ENCODE measurements at regions not wholly inside any gene's neighbourhood (a gene's known extent, or its start where the extent isn't known, plus 50 kb on each side); places are given as distances from the start of the nearest gene placed in this dataset.
"Not testable (repeated sequence)": the region's sequence is repeated elsewhere in the genome, so short reads cannot be mapped to it uniquely, and the experiment has no call there.

DNA sequence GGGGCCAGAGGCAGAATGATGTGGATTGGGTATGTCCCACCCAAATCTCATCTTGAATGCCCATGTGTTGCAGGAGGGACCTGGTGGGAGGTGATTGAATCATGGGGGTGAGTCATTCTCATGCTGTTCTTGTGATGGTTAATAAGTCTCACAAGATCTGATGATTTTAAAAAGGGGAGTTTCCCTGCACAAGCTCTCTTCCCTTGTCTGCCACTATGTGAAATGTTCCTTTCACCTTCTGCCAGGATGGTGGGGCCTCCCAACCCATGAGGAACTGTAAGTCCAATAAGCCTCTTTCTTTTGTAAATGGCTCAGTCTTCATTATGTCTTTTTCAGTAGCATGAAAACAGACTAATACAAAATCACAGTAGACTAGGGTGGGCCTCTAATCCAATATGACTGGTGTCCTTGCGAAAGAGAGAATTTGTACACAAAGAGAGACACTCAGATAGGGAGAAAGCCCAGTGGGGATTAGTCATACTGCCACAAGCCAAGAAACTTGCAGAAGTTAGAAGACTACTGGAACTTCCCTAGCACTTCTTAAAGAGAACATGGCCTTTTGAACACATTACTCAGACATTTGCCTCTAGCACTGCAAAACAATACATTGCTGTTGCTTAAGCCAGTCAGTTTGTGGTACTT lies 68.4 kb downstream of the ANXA1 start:
- DNase-seq, result no peak

DNA sequence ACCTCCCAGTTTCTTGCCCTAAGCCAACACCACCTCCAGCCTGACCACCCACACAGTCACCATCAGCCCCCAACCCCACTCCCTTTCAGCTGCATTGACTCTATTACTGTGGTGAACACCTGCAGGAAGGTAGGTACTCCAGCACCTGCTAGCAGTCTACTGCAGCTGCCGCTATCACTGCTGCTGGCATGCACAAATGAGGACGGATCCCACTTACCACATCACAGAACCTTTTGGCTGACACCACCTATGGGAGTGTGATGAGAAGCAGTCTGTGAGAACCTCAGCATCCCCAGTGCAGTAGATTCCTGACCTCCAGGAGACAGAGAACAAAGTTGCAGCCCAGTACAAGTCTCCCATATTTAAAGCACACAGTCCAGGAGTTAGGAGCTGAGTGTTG lies 71.9 kb downstream of the ANXA1 start:
- no peak for DNase-seq

DNA sequence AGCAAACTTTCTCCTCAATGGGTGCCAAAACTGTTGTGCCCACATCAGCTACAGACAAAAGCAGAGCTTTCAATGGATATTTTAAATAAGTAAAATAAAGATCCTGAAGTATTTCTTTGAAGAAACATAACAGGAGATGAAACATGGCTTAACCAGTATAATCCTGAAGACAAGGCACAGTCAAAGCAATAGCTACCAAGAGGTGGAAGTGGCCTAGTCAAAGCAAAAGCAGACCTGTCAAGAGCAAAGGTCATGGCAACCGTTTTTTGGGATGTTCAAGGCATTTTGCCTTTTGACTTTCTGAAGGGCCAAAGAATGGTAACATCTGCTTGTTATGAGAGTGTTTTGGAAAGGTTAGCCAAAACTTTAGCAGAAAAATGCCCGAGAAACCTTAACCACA lies 77.9 kb downstream of the ANXA1 start:
- no peak for DNase-seq

DNA sequence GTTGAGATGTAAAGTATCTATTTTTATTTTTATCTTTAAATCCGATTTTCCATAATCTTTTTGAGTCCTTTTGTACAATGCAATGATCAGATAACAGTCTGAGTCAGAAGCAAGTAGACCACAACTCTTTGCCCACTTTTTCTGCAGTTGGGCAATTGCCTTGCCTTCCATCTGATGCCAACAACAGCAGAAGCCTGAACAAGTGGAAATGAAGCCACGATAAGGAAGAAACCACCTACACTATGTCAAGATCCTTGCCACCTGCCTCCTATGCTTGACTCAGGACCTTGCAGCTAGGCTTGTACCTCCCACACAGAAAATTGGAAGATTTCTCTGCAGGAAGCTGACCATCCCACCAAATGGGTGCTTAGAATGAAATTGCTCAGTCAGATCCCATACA lies 78.6 kb downstream of the ANXA1 start:
- no peak for DNase-seq

DNA sequence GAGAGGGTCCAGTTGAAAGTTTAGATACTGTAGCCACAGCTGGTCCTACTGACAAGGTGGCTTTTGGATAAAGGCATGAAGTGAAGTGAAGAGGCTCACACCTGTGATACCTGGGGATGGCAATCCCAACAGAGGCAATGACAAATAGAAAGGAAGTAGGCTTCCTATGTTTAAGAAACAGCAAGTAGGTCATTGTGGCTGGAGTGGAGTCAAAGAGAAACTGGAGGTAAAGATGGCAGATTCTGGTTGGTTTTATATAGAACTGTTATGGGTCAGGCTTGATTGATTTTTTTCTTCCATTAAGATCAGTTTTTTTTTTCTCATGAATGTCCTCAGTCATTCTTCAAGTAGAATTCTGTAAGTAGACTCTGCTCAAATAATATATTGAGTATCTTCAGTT lies 79.5 kb downstream of the ANXA1 start:
- DNase-seq, result no peak

DNA sequence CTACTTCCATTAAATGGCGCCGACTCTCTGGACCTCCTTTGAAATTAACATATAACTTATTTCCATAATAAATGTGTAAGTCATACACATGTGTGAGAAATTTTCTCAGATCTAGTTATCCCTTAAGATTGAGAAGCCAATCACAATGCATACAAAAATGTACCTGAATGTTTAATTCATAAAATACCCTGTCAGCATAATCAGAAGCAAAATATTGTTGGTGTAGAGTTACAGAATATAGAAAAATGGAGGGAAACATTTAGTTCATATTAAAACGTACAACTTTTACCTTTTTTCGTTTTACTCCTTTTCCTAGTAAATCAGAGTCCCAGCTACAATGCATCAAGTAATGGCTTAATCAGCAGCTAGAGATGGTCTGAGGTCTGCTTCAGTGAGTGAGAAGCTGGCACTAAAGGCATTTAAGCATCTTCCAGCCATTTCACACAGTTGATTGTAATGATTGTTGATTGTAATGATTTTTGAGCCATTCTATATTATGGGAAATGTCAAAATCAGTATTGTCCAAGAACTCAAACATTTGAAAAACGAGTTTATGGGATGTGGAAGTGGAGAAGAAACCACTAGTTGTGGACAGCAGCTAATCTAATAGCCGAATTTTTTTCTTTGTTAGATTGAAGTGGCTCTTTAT lies 81.8 kb downstream of the ANXA1 start:
- DNase-seq, result no peak

DNA sequence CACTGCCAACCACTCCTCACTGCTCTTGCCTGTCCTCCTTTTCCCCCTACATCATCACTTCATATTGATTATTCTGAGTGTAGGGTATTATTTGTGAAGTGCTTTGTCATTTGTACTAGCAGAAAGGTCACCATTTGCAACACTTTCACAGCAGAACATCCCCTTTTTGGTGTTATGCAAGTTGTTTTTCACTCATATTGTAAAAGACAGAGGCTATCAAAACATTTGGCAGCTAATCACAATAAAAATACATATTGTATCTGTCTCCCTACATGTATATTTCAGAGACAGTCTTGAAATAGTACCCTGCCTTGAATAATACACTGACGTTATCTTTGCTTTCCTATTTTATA lies 82.3 kb downstream of the ANXA1 start:
- DNase-seq, result no peak

DNA sequence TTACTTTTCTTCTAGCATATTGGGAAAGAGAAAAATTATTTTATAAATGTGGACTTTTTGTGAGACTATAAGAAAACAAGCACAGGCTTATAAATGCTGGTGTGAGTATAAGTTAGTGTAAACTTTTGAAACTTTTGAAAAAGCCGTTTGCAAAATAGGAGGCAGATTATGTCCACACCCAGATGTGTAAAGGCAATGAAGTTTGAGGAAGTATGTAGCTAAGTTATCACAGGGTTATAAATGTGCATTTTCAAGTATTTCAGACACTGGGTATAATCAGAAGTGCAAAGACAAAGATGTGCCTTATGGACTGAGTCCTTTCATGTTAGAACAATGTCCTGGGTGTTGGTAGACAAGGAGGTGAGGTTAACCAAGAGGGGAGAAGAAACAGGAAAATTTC lies 85.5 kb downstream of the ANXA1 start:
- DNase-seq, result no peak

DNA sequence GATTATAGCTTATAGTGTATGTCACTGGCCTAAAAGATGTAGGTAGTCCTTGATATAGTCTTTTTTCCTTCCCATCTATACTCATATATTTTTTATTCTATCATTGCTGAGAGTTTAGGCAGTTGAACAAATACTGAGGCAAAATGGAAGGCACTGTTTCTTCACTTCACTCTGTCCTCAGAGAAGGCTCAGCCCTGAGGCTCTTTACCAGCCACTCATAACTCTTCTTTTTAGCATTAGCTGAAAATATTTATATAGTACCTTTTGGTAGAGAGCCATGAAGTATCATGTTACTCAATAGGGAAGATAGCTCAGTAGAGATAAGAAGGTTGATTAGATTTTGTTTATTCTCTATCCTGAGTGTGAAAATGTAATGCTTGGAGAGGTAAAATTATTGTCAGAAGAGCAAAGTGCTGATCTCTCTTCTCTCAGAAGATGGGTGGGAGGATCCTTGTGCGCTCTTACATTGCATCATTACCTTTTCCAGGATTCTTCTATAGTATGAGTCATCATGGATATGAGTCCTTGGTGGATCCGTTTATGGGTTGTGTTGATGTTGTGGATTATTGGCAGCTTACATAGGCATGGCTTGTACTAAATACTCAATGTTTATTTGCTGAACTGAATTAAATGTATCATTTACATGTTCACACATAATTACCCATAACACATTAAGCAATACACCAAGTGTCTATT lies 88.1 kb downstream of the ANXA1 start:
- no peak for DNase-seq

DNA sequence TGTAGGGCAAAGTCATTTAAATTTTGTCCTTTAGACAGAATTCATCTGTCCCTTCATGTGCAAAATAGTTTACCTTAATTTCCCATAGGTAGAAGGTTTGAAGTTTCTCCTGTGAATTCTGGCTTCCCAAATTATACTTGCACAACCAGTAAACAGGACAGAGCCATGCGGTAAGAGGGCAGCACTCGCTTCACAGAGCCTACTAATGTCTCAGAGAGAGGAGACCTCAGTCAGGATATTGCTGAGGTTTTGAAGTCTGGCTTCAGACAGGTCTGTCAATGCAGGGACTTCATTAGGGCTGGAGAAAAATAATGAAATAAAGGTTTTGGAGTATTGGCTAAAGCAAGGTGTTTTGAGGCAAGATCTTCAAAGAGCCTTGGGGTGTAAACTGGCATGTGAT lies 91.4 kb downstream of the ANXA1 start:
- no peak for DNase-seq

DNA sequence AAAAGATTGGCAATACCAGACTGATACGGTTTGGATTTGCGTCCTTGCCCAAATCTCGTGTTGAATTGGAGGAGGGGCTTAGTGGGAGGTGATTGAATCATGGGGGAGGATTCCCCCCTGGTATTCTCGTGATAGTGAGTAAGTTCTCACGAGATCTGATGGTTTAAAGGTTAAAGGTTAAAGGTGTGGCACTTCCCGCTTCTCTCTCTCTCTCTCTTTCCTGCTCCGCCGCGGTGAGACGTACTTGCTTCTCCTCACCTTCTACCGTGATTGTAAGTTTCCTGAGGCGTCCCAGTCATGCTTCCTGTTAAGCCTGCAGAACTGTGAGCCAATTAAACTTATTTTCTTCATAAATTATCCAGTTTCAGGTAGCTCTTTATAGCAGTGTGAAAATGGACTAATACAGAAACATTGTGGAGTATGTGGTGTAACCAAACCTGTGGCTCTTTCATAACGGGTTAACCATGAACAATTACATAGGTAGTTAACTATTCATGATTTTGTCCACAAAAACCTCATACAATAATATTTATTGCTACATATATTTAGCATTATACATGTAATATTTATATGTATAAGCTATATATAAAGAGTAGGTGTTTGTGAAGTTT lies 107.5 kb downstream of the ANXA1 start:
- DNase-seq, result no peak

DNA sequence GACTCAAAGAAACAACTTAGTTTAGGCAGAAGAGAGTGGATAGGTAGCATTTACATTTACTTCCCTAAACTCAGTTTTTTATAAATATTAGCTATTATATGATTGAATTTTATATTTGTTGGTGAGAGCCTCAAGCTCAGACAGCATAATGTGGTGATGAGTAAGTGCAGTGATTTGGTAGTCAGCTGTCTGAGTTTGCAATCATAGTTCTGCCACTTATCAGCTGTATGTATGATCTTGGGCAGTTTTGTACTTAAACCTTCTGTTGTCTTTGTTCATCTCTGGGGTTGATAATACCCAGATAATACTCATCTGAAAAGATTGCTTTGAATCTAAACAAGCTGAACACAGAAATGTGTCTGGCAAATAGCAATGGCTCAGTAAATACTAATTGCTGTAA lies 108.8 kb downstream of the ANXA1 start:
- DNase-seq, result no peak

DNA sequence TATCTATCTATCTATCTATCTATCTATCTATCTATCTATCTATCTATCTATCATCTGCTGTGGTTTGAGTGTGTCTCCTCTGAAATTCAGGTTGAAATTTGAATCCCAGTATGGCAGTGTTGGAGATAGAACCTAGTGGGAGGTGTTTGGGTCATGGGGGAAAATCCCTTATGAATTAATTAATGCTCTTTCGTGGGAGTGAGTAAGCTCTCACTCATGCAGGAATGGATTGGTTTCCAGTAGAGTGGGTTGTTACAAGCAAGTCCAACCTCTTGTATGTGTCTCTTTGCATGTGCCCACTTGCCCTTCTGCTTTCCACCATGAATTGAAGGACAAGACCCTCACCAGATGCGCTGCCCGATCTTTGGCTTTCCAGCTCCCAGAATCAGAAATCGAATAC lies 113.0 kb downstream of the ANXA1 start:
- no peak for DNase-seq

DNA sequence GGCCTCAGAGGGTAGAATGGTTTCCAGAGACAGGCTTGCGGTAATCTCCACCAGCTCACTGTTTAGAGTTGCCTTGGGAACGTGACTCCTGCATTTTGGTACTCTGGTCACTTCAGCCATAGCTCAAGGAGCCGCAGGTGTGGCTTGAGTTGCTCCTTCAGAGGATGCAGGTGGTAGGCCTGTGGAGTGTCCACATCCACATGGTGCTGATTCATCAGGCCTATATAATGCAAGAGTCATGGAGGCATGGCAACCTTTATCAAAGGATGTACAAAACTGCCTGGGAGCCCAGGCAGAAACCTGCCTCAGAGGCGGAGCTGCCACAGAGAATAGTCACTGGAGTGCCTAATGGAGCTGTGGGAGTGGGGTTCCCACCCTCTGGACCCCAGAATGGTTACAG lies 114.2 kb downstream of the ANXA1 start:
- DNase-seq, result no peak

DNA sequence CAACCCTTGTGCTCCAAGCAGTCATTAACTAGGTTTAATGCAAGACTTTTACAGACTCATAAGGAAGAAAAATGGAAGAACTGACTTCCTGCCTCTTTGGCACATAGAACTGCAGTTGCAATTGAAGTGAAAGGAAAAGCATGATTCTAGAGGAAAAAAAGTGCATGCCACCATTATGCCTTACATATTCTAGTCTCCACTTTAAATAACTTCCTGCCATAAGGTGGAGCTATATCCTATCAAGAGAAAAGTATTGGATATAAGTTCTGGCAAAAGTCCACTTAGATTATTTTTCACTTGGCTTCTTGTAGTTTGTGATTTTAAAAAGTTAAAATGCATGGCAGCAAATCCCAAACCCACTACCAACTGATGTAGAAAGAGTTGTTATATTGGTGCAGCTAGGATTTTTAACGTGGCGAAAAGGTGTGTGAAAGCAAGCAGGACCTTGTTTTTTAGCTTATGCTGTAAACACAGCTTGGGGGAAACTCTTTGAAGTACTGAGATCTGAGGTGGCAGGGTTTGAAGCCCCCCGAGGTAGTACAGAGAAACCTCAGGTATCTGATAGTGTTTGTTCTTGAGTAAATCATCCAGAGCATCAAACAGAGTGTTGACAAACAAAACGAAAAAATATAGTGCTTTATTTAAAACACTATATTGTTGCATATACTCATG lies 117.9 kb downstream of the ANXA1 start:
- DNase-seq, result no peak

DNA sequence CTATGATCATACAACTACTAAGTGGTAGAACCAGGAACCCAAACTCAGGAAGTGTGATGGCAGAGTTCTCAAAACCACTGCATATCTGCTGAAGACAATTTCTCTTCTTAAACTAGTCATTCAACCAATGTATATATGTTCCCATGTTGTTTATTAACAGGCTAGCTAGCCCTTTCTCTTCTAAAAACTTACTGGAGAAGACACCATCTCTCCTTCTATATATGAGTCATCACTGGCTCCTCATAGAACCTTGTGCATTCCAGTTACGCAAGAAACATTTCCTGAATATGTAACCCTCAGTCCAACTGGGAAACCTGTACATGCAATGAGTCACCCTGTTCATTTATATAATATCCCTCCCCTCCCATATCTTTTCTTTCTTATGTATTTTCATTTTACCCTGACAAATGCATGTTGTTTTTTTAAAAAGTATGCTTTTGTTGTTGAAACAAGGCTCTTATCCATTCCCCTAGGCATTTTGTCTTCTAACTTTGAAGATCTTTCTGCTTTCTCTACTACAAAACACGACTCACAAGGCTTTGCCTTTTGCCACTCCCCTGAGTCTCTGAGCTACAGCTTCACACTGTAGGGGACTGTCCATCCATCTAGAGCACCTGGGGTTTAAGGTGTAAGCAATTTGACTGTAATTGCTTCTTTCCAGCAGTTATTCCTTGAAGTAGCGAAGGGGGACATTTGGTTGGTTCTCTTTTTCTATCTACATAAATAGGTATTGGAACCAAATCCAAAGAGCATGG lies 119.5 kb downstream of the ANXA1 start:
- DNase-seq, result no peak

DNA sequence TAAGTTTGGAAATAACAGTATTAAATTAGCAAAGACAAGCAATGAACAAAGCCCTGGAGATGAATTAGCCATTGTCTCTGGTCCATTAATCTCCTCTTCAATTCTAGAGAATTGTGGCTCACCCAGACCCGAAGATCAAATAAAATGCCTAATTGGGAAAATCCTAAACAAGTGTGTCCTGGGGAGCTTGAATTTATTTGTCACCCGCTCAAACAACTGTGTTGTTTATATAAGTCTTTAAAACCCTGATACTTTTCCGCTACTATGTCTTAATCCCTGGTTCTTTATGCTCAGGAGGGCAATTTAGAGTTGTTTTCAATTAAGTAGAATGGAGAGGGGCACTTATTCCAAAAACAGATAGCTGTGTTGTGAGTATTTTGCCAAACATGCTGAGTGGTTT lies 128.4 kb downstream of the ANXA1 start:
- no peak for DNase-seq

DNA sequence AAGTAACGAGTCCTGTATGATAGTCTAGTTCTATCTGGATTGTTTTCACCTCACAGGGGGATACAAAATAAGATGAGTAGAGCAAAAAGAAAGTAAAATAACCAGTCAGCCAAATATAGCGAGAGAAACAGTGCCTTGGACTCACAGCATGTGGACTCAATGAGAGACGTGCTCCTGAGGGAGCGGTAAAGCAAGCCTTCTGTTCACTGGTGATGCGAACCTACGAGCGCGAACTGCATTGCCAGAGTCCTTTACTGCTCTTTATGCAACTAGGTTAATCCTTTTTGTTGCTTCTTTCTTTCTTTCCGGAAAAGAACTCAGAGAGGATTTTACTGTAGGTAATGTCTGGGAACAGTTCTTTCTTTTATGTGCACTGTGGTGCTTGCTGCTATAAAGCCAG lies 132.7 kb downstream of the ANXA1 start:
- no peak for DNase-seq

DNA sequence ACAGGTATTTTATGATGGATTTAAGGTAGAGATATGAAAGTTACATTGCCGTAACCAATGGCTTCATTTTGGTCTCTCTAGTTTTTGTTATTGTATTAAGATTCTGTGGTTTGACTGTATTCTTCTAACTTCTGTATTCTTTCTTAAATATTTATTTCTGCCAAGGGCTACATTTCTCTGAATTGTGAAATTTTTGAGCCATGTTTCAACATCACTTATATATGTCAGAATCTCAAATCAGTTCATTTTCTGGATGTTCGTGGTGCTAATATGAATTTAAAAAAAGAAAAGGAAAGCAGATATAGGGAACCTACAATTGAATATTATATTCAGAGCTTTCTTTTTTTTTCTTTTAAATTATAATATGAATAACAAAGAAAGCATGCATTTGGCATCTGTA lies 142.7 kb downstream of the ANXA1 start:
- DNase-seq, result no peak

DNA sequence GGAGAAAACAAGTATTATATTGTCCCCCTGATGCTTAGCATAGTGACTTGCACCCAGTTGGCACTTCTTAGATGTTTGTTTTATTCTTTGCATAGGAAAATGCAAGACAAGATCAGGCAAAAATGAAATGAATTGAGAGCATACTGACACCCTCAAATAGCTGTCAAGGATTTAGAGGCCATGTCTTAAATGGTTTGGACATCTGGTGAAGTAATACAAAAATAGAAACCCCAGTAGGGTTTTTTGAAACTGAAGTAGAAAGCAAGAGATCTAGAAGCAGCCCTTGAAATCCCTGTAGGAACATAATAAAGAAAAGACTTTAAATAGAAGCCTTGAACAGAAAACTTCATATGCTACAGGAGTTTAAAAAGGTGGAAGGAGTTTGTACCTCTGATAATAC lies 174.3 kb downstream of the ANXA1 start:
- DNase-seq, result no peak

DNA sequence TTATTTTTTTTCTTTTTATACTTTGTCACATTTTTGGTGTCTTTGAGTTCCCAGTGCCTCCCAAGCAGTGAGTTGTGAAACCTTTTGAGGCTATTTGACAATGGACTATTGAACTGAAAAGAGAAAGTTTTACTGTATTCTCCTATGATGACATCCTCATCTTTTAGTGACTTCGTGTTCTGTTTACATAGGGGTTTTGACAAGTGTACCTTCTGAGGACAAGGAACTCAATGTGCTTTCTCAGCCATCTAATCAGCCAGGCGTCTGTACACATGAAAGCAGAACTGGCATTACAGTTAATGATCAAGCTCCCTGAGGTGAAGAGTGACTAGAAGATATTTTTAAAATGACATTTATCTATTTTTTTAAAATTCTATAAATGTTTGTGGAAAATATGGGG lies 175.5 kb downstream of the ANXA1 start:
- no peak for DNase-seq

DNA sequence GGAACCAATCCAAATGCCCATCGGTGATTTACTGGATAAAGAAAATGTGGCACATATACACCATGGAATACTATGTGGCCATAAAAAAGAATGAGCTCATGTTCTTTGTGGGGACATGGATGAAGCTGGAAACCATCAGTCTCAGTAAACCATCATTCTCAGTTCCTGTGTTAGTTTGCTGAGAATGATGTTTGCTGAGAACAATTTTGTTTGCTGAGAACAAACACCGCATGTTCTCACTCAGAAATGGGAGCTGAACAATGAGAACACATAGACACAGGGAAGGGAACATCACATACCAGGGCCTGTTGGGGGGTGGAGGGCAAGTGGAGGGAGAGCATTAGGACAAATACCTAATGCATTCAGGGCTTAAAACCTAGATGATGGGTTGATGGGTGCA lies 185.5 kb downstream of the ANXA1 start:
- not testable (repeated sequence) for DNase-seq

DNA sequence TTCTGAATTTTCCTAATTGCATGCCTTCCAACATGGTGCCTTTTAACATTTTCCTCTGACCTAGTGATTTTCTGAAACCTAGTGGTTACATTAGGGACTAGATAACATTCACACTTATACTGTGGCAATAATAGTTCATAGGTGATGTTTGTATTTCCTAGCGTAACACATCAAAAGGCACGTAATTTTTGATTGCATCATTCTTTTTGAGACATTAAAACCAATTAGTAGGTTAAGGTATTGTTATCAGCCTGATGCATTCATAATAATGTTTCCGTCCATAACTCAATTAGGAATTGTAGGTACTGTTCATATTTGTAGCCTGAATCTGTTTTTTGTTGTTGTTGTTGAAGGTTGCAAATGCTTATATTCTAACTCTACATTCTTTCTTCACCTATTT lies 192.4 kb downstream of the ANXA1 start:
- DNase-seq, result no peak
